Caco-2 (cell line): ENCODE measurements at regions not wholly inside any gene's neighbourhood (a gene's known extent, or its start where the extent isn't known, plus 50 kb on each side); places are given as distances from the start of the nearest gene placed in this dataset.

Source experiments
- BruUV-seq: library from RNA; stranded (reverse); fragments of 400-500 nt; replicated peaks from 2 replicates; lab custom pipeline; 2021; lab: Mats Ljungman, UMichigan
- CTCF ChIA-PET: fragments of 300-600 bp; sonication (Branson Sonifier 250); formaldehyde crosslinking; loops from one replicate; lab custom pipeline; 2022; ENCODE audit warnings: antibody characterized with exemption; lab: Charles Lee
- POLR2A ChIA-PET: fragments of 300-600 bp; sonication (Branson Sonifier 250); formaldehyde crosslinking; loops from one replicate; lab custom pipeline; 2022; ENCODE audit warnings: antibody characterized with exemption; lab: Charles Lee
- DNase-seq, 2 experiments: peaks; one replicate each; pipeline versions ENCODE4 v3.0.0 to v3.0.0-alpha.2; 2020 to 2022
- H3K27me3 ChIP-seq: replicated peaks from 2 replicates; pipeline ENCODE4 v1.6.0; 2011; ENCODE audit warnings: low read length; ENCODE audit not compliant: control insufficient read depth, insufficient read depth
- H3K36me3 ChIP-seq: 2 replicates; pipeline ENCODE4 v1.5.1; 2011; ENCODE audit warnings: low read length; ENCODE audit not compliant: control insufficient read depth, insufficient read depth
- H3K4me1 ChIP-seq: fragments of 250-450 bp; sonication (Bioruptor Pico); 2 replicates; pipeline ENCODE4 v1.5.1; 2020; ENCODE audit warnings: mild to moderate bottlenecking
- H3K4me3 ChIP-seq: 2 replicates; pipeline ENCODE4 v1.5.1; 2011; ENCODE audit warnings: low read depth, mild to moderate bottlenecking, control low read depth, low read length
- H3K9me3 ChIP-seq: fragments of 250-450 bp; sonication (Bioruptor Pico); 2 replicates; pipeline ENCODE4 v1.5.1; 2020; ENCODE audit warnings: mild to moderate bottlenecking, moderate library complexity
- H3K27ac Mint-ChIP-seq: one replicate; pipeline ENCODE4 v1.8.0; 2022; ENCODE audit warnings: mixed read lengths; ENCODE audit not compliant: unreplicated experiment
- H3K27me3 Mint-ChIP-seq: one replicate; pipeline ENCODE4 v1.8.0; 2022; ENCODE audit warnings: mixed read lengths; ENCODE audit not compliant: insufficient read depth, unreplicated experiment
- H3K36me3 Mint-ChIP-seq: one replicate; pipeline ENCODE4 v1.8.0; 2022; ENCODE audit warnings: mild to moderate bottlenecking, mixed read lengths; ENCODE audit not compliant: insufficient read depth, unreplicated experiment
- H3K4me1 Mint-ChIP-seq: one replicate; pipeline ENCODE4 v1.8.0; 2022; ENCODE audit warnings: low read depth, mixed read lengths; ENCODE audit not compliant: unreplicated experiment
- H3K4me3 Mint-ChIP-seq: one replicate; pipeline ENCODE4 v1.8.0; 2022; ENCODE audit warnings: mild to moderate bottlenecking, moderate library complexity, mixed read lengths; ENCODE audit not compliant: unreplicated experiment
- H3K9me3 Mint-ChIP-seq: one replicate; pipeline ENCODE4 v1.8.0; 2022; ENCODE audit warnings: mixed read lengths; ENCODE audit not compliant: unreplicated experiment
- intact Hi-C: fragments of 100-400 bp; cut with micrococcal nuclease; formaldehyde crosslinking; loops from one replicate; pipeline ENCODE4 v1.10.0; 2022; ENCODE audit not compliant: unreplicated experiment
- TF ChIP-seq, protein P1 (sequence below), 2 experiments: fragments of 200-600 bp in 1 of 2; IDR thresholded peaks; 1 replicate in 1 of 2; 2 replicates in 1 of 2; pipeline versions ENCODE4 v1.5.1 to v1.8.0; 2011 to 2022; ENCODE audit warnings: antibody characterized with exemption in 1 of 2, control low read depth in 1 of 2, inconsistent platforms in 1 of 2, low read depth in 1 of 2, low read length in 1 of 2, mild to moderate bottlenecking in 1 of 2, moderate library complexity in 1 of 2; ENCODE audit not compliant: insufficient read depth in 1 of 2, severe bottlenecking in 1 of 2, unreplicated experiment in 1 of 2

DNA sequence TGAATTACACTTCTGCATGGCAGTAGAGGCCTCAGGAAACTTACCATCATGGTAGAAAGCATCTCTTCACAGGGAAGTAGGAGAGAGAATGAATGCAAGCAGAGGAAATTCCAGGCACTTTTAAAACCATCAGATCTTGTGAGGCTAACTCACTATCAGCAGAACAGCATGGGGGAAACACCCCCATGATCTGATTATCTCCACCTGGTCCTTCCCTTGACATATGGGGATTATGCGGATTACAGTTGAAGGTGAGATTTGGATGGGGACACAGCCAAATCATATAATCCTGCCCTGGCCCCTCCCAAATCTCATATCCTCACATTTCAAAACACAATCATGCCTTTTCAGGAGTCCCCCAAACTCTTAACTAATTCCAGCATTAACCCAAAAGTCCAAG is 691.1 kb downstream of the SI start:
- BruUV-seq, result no TSS peak
- no peaks in the 10 kb centered on the region for H3K27me3 ChIP-seq
- Mint-ChIP-seq H3K9me3 (no peaks in the 10 kb centered on the region), H3K36me3 (no peaks in the 10 kb centered on the region), H3K4me1 (no peaks in the 10 kb centered on the region), H3K4me3 (no peak overlapping the region), H3K27ac (no peak overlapping the region), H3K27me3 (peaks cover 3% of the 10 kb centered on the region)
- H3K9me3 ChIP-seq, result no peaks in the 10 kb centered on the region
- intact Hi-C loops, result no loop called here
- H3K4me3 ChIP-seq, result no peak overlapping the region
- no peak for DNase-seq
- H3K36me3 ChIP-seq, result no peaks in the 10 kb centered on the region
- TF ChIP-seq, protein P1, sequence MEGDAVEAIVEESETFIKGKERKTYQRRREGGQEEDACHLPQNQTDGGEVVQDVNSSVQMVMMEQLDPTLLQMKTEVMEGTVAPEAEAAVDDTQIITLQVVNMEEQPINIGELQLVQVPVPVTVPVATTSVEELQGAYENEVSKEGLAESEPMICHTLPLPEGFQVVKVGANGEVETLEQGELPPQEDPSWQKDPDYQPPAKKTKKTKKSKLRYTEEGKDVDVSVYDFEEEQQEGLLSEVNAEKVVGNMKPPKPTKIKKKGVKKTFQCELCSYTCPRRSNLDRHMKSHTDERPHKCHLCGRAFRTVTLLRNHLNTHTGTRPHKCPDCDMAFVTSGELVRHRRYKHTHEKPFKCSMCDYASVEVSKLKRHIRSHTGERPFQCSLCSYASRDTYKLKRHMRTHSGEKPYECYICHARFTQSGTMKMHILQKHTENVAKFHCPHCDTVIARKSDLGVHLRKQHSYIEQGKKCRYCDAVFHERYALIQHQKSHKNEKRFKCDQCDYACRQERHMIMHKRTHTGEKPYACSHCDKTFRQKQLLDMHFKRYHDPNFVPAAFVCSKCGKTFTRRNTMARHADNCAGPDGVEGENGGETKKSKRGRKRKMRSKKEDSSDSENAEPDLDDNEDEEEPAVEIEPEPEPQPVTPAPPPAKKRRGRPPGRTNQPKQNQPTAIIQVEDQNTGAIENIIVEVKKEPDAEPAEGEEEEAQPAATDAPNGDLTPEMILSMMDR (IDR thresholded peaks at IDR 0.05; ENCODE audit: insufficient read depth in 1 of 2, low read depth in 1 of 2, low read length in 1 of 2, severe bottlenecking in 1 of 2, unreplicated experiment in 1 of 2), result no peak
- H3K4me1 ChIP-seq, result no peaks in the 10 kb centered on the region
- ChIA-PET POLR2A (no interaction called here), CTCF (no interaction called here)

DNA sequence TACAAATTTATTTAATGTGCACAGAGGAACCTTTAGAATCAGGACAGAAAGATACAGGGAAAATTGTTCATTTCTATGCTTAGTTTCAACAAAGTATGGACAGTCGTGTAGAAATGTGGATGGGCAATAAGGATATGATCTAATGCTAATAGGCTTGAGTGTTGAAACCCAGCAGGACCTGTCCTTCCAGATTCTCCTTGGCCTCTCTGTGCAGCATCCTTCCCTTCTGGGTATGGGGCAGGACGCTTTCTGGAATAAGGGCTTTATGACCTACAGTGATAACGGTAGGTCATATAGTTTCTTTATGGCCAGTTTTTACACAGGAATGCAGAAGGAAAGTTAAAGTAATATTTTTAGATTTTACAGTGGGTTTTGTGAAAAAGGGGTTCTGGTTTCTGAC is 698.1 kb downstream of the SI start:
- Mint-ChIP-seq H3K27ac (no peak overlapping the region), H3K9me3 (no peaks in the 10 kb centered on the region), H3K4me3 (no peak overlapping the region), H3K4me1 (no peaks in the 10 kb centered on the region), H3K36me3 (no peaks in the 10 kb centered on the region), H3K27me3 (peaks cover 3% of the 10 kb centered on the region)
- no peaks in the 10 kb centered on the region for H3K27me3 ChIP-seq
- H3K9me3 ChIP-seq, result no peaks in the 10 kb centered on the region
- BruUV-seq, result no TSS peak
- POLR2A ChIA-PET, result no interaction called here
- intact Hi-C loops, result no loop called here
- CTCF ChIA-PET, result no interaction called here
- TF ChIP-seq, protein P1 (IDR thresholded peaks at IDR 0.05; ENCODE audit: insufficient read depth in 1 of 2, low read depth in 1 of 2, low read length in 1 of 2, severe bottlenecking in 1 of 2, unreplicated experiment in 1 of 2), result no peak
- DNase-seq, result peak in 1 of 2 experiments; percentile 5
- H3K4me1 ChIP-seq, result no peaks in the 10 kb centered on the region
- H3K36me3 ChIP-seq, result no peaks in the 10 kb centered on the region
- no peak overlapping the region for H3K4me3 ChIP-seq

DNA sequence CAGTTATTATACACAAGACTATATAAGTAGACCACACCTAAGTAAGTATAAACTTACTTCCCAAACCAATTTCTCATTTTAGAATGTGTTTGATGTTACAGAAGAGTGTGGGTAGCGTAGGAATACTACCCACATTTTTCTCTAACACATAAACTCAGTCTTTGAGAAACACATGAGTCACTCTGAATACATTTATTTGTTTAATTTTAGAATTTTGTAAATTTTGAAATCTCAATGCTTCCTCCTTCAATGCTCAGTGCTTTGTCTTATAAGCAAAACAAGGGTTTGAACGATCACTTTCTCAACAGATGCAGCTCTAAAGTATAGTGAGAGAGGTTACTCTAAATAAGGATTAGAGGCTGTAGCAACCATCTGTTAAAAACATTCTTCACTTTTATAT is 700.8 kb downstream of the SI start:
- intact Hi-C loops, result no loop called here
- BruUV-seq, result no TSS peak
- Histone ChIP-seq H3K27me3 (no peaks in the 10 kb centered on the region), H3K4me3 (no peak overlapping the region), H3K36me3 (no peaks in the 10 kb centered on the region), H3K4me1 (no peaks in the 10 kb centered on the region), H3K9me3 (no peaks in the 10 kb centered on the region)
- no peak for DNase-seq
- no peaks in the 10 kb centered on the region for H3K36me3 Mint-ChIP-seq
- ChIA-PET CTCF (no interaction called here), POLR2A (no interaction called here)
- no peak overlapping the region for H3K4me3 Mint-ChIP-seq
- H3K4me1 Mint-ChIP-seq, result no peaks in the 10 kb centered on the region
- TF ChIP-seq, protein P1 (IDR thresholded peaks at IDR 0.05; ENCODE audit: insufficient read depth in 1 of 2, low read depth in 1 of 2, low read length in 1 of 2, severe bottlenecking in 1 of 2, unreplicated experiment in 1 of 2), result no peak
- no peaks in the 10 kb centered on the region for H3K9me3 Mint-ChIP-seq
- no peaks in the 10 kb centered on the region for H3K27me3 Mint-ChIP-seq
- H3K27ac Mint-ChIP-seq, result no peak overlapping the region
